ENCODE measurements at regions not wholly inside any gene's neighbourhood (a gene's known extent, or its start where the extent isn't known, plus 50 kb on each side); places are given as distances from the start of the nearest gene placed in this dataset.
"Not testable (repeated sequence)": the region's sequence is repeated elsewhere in the genome, so short reads cannot be mapped to it uniquely, and the experiment has no call there.

GRCh38 chr1:208332774-208333126 lies 88.6 kb upstream of the PLXNA2 start:
- peaks cover 26% of the 10 kb centered on the region for H3K27me3 Mint-ChIP-seq
- POLR2A ChIA-PET, result no interaction called here
- H3K4me1 Mint-ChIP-seq, result no peaks in the 10 kb centered on the region
- no peak overlapping the region for H3K27ac Mint-ChIP-seq
- no peak for ATAC-seq (ENCODE audit: low read depth)
- H3K4me3 Mint-ChIP-seq, result no peak overlapping the region
- H3K9me3 Mint-ChIP-seq, result no peaks in the 10 kb centered on the region
- no peaks in the 10 kb centered on the region for H3K36me3 Mint-ChIP-seq
- no peak for DNase-seq

DNA sequence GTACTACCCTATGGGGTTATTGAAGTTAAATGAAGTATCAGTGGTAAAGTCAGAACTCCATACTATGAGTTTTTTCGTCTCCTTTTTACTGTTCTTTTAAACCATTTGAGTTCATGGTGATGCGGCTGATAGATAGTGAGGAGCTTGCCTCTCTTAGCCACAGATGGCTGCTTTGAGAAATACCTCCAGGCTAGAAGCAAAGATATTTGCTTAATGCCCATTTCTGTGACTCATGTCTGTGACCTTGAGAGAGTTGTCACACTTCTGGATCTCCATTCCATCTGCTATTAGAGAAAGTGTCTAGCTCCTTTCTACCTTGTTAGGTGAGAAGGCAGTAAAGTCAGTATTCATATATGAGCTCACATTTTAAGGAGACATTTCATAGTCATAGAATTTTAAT lies 89.5 kb upstream of the PLXNA2 start:
- no peak overlapping the region for H3K27ac Mint-ChIP-seq
- peaks cover 24% of the 10 kb centered on the region for H3K27me3 Mint-ChIP-seq
- H3K4me3 Mint-ChIP-seq, result no peak overlapping the region
- ATAC-seq (ENCODE audit: low read depth) (no peak), DNase-seq (no peak)
- H3K36me3 Mint-ChIP-seq, result no peaks in the 10 kb centered on the region
- no peaks in the 10 kb centered on the region for H3K4me1 Mint-ChIP-seq
- POLR2A ChIA-PET, result no interaction called here
- no peaks in the 10 kb centered on the region for H3K9me3 Mint-ChIP-seq

DNA sequence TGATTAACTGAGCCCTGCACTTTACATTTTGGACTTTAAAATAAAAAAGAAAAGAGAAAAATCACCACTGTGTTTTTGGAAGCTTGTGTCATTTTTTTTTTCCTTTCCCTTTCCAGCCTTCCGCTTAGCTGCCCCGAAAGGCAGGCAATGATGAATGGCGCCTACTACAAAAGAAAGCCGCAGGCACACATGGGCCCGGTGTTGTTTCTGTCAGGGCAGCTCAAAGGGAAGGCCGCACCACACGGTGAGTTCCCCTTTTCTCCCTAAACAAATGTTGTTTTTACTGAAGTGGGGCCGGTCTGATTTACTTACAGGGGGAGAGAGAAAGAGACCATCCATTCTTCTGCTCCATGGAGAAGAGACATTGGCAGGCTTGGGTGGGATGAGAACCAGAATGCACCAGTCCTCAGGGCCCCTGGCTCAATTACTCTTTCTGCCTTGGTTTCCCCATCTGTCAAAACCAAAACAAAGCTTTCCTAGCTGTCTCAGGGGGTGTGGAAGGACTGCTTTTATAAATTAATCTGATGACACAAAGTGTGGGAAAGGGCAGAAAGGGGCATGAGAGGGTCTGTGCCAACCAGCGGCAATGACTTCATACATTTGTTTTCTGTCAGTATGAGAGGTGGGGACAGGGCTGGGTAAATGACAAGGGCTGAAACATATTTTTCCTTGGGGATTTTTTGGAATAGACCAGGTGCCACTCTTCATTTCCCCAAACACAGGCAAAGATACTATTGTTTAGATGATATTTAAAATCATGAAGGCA lies 91.4 kb upstream of the PLXNA2 start:
- DNase-seq, result no peak
- POLR2A ChIA-PET, result no interaction called here
- Mint-ChIP-seq H3K36me3 (no peaks in the 10 kb centered on the region), H3K9me3 (no peaks in the 10 kb centered on the region), H3K27ac (no peak overlapping the region), H3K4me1 (no peaks in the 10 kb centered on the region), H3K27me3 (peaks cover 20% of the 10 kb centered on the region), H3K4me3 (no peak overlapping the region)
- no peak for ATAC-seq (ENCODE audit: low read depth)

- no peak for DNase-seq
- no peak overlapping the region for H3K4me3 Mint-ChIP-seq
- POLR2A ChIA-PET, result no interaction called here
- no peak overlapping the region for H3K27ac Mint-ChIP-seq
- H3K27me3 Mint-ChIP-seq, result peaks cover 20% of the 10 kb centered on the region
- no peaks in the 10 kb centered on the region for H3K9me3 Mint-ChIP-seq
- no peaks in the 10 kb centered on the region for H3K4me1 Mint-ChIP-seq
- ATAC-seq (ENCODE audit: low read depth), result no peak
- H3K36me3 Mint-ChIP-seq, result no peaks in the 10 kb centered on the region
These were observed 91.9 kb upstream of the PLXNA2 start for GRCh38 chr1:208336137-208336518.

DNA sequence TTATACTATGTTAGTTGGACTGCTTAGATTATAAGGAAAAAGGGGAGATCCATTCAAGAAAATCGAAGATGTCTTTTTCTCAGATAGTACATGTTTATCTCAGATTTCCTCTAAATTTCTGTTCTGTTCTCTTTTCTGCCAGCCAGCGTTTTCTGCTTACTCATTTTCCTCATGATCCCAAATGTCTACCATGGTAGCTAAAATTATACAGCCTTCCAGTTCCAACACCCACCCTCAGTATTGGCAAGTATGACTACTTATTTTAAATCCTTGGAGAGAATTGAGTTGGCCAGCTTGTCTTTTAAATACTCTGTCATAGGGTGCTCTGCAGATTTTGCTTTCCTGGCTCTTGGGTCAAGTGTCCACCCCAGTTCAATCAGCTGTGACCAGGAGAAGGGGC lies 95.7 kb upstream of the PLXNA2 start:
- Mint-ChIP-seq H3K4me1 (no peaks in the 10 kb centered on the region), H3K4me3 (no peak overlapping the region), H3K27ac (no peak overlapping the region), H3K27me3 (peaks cover 9% of the 10 kb centered on the region), H3K36me3 (no peaks in the 10 kb centered on the region), H3K9me3 (no peaks in the 10 kb centered on the region)
- ATAC-seq (ENCODE audit: low read depth) (no peak), DNase-seq (no peak)
- POLR2A ChIA-PET, result no interaction called here

GRCh38 chr1:208343226-208343625 lies 99.0 kb upstream of the PLXNA2 start:
- Mint-ChIP-seq H3K36me3 (no peaks in the 10 kb centered on the region), H3K4me1 (no peaks in the 10 kb centered on the region), H3K4me3 (no peak overlapping the region), H3K27ac (no peak overlapping the region), H3K9me3 (no peaks in the 10 kb centered on the region), H3K27me3 (peaks cover 2% of the 10 kb centered on the region)
- DNase-seq (no peak), ATAC-seq (ENCODE audit: low read depth) (no peak)
- POLR2A ChIA-PET, result no interaction called here

DNA sequence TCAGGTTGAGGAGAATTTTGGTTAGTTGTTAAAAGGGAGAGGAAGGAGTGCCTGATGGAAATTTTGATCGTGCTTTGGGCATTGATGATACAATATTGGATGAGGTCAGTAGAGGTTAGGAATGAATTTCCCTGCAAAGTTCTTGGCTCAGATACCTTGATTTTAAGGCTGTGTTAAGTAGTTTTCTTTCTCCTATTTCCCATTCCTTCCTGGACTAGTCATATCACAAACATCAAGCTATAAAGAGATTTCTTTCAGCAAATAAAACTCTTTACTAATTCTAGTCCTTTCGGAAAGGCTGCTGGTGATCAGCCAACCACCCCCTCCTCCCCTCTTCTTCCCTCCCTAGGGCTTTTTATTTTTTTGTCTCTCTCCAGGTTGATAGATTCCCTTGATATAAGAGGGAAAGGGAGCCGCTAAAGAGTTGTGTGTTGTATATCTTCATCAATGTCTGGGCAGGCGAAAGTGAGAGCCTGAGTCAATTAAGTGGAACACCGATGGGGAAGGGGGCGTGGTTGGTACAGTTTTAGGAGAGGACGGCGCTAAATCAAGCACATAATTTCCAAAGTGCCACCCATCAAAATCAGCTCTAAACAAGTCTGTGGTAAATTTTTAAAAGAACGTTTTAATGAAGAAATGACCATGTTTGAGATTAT lies 100.1 kb upstream of the PLXNA2 start:
- no peak for DNase-seq
- Mint-ChIP-seq H3K9me3 (no peaks in the 10 kb centered on the region), H3K4me1 (no peaks in the 10 kb centered on the region), H3K4me3 (no peak overlapping the region), H3K27ac (no peak overlapping the region), H3K36me3 (no peaks in the 10 kb centered on the region), H3K27me3 (peaks cover 2% of the 10 kb centered on the region)
- no peak for ATAC-seq (ENCODE audit: low read depth)
- POLR2A ChIA-PET, result no interaction called here

DNA sequence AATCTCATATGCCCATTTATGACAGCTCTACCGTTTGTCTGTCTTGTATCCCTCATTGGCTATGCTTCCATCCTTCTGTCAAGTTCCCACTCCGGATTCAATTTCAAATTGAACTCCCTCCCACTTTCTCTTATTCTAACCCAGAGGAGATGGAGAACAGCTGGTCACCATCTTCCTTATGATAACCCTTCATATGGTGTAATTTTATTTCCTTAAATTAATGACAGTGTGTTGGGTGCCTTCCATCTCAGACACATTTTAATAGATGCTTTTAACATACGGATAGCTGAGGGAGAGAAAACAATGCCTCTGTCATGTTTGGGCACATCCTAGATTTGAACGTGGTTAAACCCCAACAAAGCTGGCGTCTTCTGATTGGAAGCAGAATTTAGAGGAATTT lies 103.0 kb upstream of the PLXNA2 start:
- no peak overlapping the region for H3K27ac Mint-ChIP-seq
- no peak for ATAC-seq (ENCODE audit: low read depth)
- H3K27me3 Mint-ChIP-seq, result peaks cover 2% of the 10 kb centered on the region
- H3K9me3 Mint-ChIP-seq, result no peaks in the 10 kb centered on the region
- no peak for DNase-seq
- H3K4me1 Mint-ChIP-seq, result no peaks in the 10 kb centered on the region
- no peaks in the 10 kb centered on the region for H3K36me3 Mint-ChIP-seq
- H3K4me3 Mint-ChIP-seq, result no peak overlapping the region
- POLR2A ChIA-PET, result no interaction called here

- Mint-ChIP-seq H3K36me3 (no peaks in the 10 kb centered on the region), H3K4me3 (no peak overlapping the region), H3K9me3 (peaks cover 2% of the 10 kb centered on the region), H3K27ac (no peak overlapping the region), H3K4me1 (no peaks in the 10 kb centered on the region), H3K27me3 (peaks cover 4% of the 10 kb centered on the region)
- no peak for DNase-seq
- ATAC-seq (ENCODE audit: low read depth), result no peak
- POLR2A ChIA-PET, result no interaction called here
These were observed 105.6 kb upstream of the PLXNA2 start for GRCh38 chr1:208349694-208350330.

GRCh38 chr1:208350815-208351214 lies 106.6 kb upstream of the PLXNA2 start:
- H3K4me3 Mint-ChIP-seq, result no peak overlapping the region
- no peak for DNase-seq
- H3K27me3 Mint-ChIP-seq, result peaks cover 4% of the 10 kb centered on the region
- H3K9me3 Mint-ChIP-seq, result peaks cover 2% of the 10 kb centered on the region
- no peak for ATAC-seq (ENCODE audit: low read depth)
- POLR2A ChIA-PET, result interaction anchor here (0.7 kb wide), 1 partner anchor 756 kb away, joined by 4 read pairs; no protein-coding TSS in a partner anchor
- H3K27ac Mint-ChIP-seq, result no peak overlapping the region
- no peaks in the 10 kb centered on the region for H3K36me3 Mint-ChIP-seq
- H3K4me1 Mint-ChIP-seq, result no peaks in the 10 kb centered on the region

- POLR2A ChIA-PET, result no interaction called here
- Mint-ChIP-seq H3K4me1 (no peaks in the 10 kb centered on the region), H3K9me3 (peaks cover 2% of the 10 kb centered on the region), H3K4me3 (no peak overlapping the region), H3K27me3 (peaks cover 4% of the 10 kb centered on the region), H3K36me3 (no peaks in the 10 kb centered on the region), H3K27ac (no peak overlapping the region)
- DNase-seq (no peak), ATAC-seq (ENCODE audit: low read depth) (no peak)
These were observed 107.7 kb upstream of the PLXNA2 start for GRCh38 chr1:208351838-208352237.

GRCh38 chr1:208353797-208354196 lies 109.6 kb upstream of the PLXNA2 start:
- H3K9me3 Mint-ChIP-seq; H3K27me3 Mint-ChIP-seq; H3K4me1 Mint-ChIP-seq; H3K36me3 Mint-ChIP-seq; H3K27ac Mint-ChIP-seq; POLR2A ChIA-PET; H3K4me3 Mint-ChIP-seq; ATAC-seq (ENCODE audit: low read depth); DNase-seq: not testable (repeated sequence)

- no peak overlapping the region for H3K4me3 Mint-ChIP-seq
- H3K36me3 Mint-ChIP-seq, result no peaks in the 10 kb centered on the region
These were observed 113.7 kb upstream of the PLXNA2 start for GRCh38 chr1:208357644-208358507.

More at GRCh38 chr1:208357644-208358507, 113.7 kb upstream of the PLXNA2 start:
- POLR2A ChIA-PET, result no interaction called here
- Mint-ChIP-seq H3K4me1 (no peaks in the 10 kb centered on the region), H3K27me3 (peaks cover 6% of the 10 kb centered on the region), H3K9me3 (peaks cover 2% of the 10 kb centered on the region), H3K27ac (no peak overlapping the region)
- ATAC-seq (ENCODE audit: low read depth) (no peak), DNase-seq (no peak)

Data from activated naive CD8-positive, alpha-beta T cell treated with anti-CD3 and anti-CD28 coated beads, Interleukin-2, amount 10 ng/mL, durations not matched to agents 7 days and 5 days (primary cell).